OCI-LY3 (cell line): ENCODE measurements at regions not wholly inside any gene's neighbourhood (a gene's known extent, or its start where the extent isn't known, plus 50 kb on each side); places are given as distances from the start of the nearest gene placed in this dataset.

ENCODE experiments used
- H2AFZ ChIP-seq: fragments of 200-600, 300-600 bp; shearing (Covaris generic); 2 replicates; pipeline ENCODE4 v1.6.0; 2014; ENCODE audit warnings: antibody characterized with exemption, low read depth, low read length
- H3K27ac ChIP-seq: fragments of 200-600, 300-600 bp; sonication (generic); 2 replicates; pipeline ENCODE4 v1.5.1; 2014; ENCODE audit warnings: mild to moderate bottlenecking, low read length, moderate library complexity, mixed read lengths
- H3K27me3 ChIP-seq: fragments of 200-600, 300-600 bp; sonication (generic); 2 replicates; pipeline ENCODE4 v1.6.1; 2014; ENCODE audit warnings: low read depth, low read length, mixed read lengths
- H3K36me3 ChIP-seq: fragments of 200-600, 300-600 bp; sonication (generic); replicated peaks from 2 replicates; pipeline ENCODE3; 2014; ENCODE audit warnings: low read depth, low read length, mixed read lengths
- H3K4me1 ChIP-seq: fragments of 300-600, 200-600 bp; sonication (generic); 2 replicates; pipeline ENCODE4 v1.6.1; 2014; ENCODE audit warnings: low read length, mixed read lengths
- H3K4me2 ChIP-seq: fragments of 200-600, 300-600 bp; sonication (generic); 2 replicates; pipeline ENCODE4 v1.6.1; 2014; ENCODE audit warnings: low read length, mixed read lengths
- H3K4me3 ChIP-seq: fragments of 300-600, 200-600 bp; sonication (generic); 2 replicates; pipeline ENCODE4 v1.5.1; 2014; ENCODE audit warnings: antibody characterized with exemption, mild to moderate bottlenecking, low read length, moderate library complexity
- H3K79me2 ChIP-seq: fragments of 300-600, 200-600 bp; shearing (Covaris generic); 2 replicates; pipeline ENCODE4 v1.6.1; 2014; ENCODE audit warnings: mild to moderate bottlenecking, low read length, mixed read lengths
- H3K9ac ChIP-seq: fragments of 300-600, 200-600 bp; shearing (Covaris generic); 2 replicates; pipeline ENCODE4 v1.6.0; 2014; ENCODE audit warnings: mild to moderate bottlenecking, low read length, moderate library complexity
- H3K9me3 ChIP-seq: fragments of 200-600, 300-600 bp; shearing (Covaris generic); 2 replicates; pipeline ENCODE4 v1.6.1; 2014; ENCODE audit warnings: low read length, mixed read lengths; ENCODE audit not compliant: insufficient read depth
- H4K20me1 ChIP-seq: fragments of 200-600, 300-600 bp; sonication (generic); 2 replicates; pipeline ENCODE4 v1.6.1; 2016; ENCODE audit warnings: low read length, mixed read lengths; ENCODE audit not compliant: insufficient read depth
- EZH2phosphoT487 ChIP-seq: fragments of 200-600 bp; shearing (Covaris generic); IDR thresholded peaks from 2 replicates; pipeline ENCODE4 v1.6.1; 2018; ENCODE audit warnings: antibody characterized with exemption, mixed run types, low read depth
- TF ChIP-seq, protein P1 (sequence below): fragments of 200-600, 300-600 bp; sonication (generic); IDR thresholded peaks from 2 replicates; pipeline ENCODE4 v1.5.1; 2014; ENCODE audit warnings: antibody characterized with exemption, low read length, low read depth

- Histone ChIP-seq H3K27ac (no peak overlapping the region), H3K27me3 (no peaks in the 10 kb centered on the region), H4K20me1 (no peaks in the 10 kb centered on the region), H3K79me2 (no peaks in the 10 kb centered on the region), H3K9me3 (no peaks in the 10 kb centered on the region), H3K36me3 (no peaks in the 10 kb centered on the region), H2AFZ (no peak overlapping the region), H3K4me2 (no peak overlapping the region), H3K9ac (no peak overlapping the region), H3K4me3 (no peak overlapping the region), H3K4me1 (peaks cover 10% of the 10 kb centered on the region)
- TF ChIP-seq, protein P1, sequence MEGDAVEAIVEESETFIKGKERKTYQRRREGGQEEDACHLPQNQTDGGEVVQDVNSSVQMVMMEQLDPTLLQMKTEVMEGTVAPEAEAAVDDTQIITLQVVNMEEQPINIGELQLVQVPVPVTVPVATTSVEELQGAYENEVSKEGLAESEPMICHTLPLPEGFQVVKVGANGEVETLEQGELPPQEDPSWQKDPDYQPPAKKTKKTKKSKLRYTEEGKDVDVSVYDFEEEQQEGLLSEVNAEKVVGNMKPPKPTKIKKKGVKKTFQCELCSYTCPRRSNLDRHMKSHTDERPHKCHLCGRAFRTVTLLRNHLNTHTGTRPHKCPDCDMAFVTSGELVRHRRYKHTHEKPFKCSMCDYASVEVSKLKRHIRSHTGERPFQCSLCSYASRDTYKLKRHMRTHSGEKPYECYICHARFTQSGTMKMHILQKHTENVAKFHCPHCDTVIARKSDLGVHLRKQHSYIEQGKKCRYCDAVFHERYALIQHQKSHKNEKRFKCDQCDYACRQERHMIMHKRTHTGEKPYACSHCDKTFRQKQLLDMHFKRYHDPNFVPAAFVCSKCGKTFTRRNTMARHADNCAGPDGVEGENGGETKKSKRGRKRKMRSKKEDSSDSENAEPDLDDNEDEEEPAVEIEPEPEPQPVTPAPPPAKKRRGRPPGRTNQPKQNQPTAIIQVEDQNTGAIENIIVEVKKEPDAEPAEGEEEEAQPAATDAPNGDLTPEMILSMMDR, result no peak
- TF ChIP-seq EZH2phosphoT487, result no peak
These were observed 168.6 kb upstream of the FAR2 start for GRCh38 chr12:28980436-28980835.

- Histone ChIP-seq H3K27ac (no peak overlapping the region), H4K20me1 (no peaks in the 10 kb centered on the region), H3K36me3 (no peaks in the 10 kb centered on the region), H3K79me2 (no peaks in the 10 kb centered on the region), H3K9ac (no peak overlapping the region), H3K4me3 (no peak overlapping the region), H3K4me1 (peaks cover 8% of the 10 kb centered on the region), H3K4me2 (no peak overlapping the region), H3K27me3 (0 out of 2 replicates have a peak, but pooled peaks cover 3% of the 10 kb centered on the region), H3K9me3 (no peaks in the 10 kb centered on the region), H2AFZ (no peak overlapping the region)
- TF ChIP-seq EZH2phosphoT487, result no peak
- TF ChIP-seq, protein P1, result no peak
These were observed 161.3 kb upstream of the FAR2 start for GRCh38 chr12:28987538-28988324.

- peaks cover 14% of the 10 kb centered on the region for H3K4me1 ChIP-seq
- no peak for TF ChIP-seq EZH2phosphoT487
- TF ChIP-seq, protein P1, result no peak
- no peaks in the 10 kb centered on the region for H3K36me3 ChIP-seq
- H3K27me3 ChIP-seq, result 0 out of 2 replicates have a peak, but pooled peaks cover 3% of the 10 kb centered on the region
- no peak overlapping the region for H3K9ac ChIP-seq
- no peaks in the 10 kb centered on the region for H3K79me2 ChIP-seq
- no peak overlapping the region for H3K4me3 ChIP-seq
- no peaks in the 10 kb centered on the region for H3K9me3 ChIP-seq
- no peak overlapping the region for H3K27ac ChIP-seq
- no peak overlapping the region for H2AFZ ChIP-seq
- H3K4me2 ChIP-seq, result no peak overlapping the region
- H4K20me1 ChIP-seq, result no peaks in the 10 kb centered on the region
These were observed 160.8 kb upstream of the FAR2 start for GRCh38 chr12:28988325-28988704.

DNA sequence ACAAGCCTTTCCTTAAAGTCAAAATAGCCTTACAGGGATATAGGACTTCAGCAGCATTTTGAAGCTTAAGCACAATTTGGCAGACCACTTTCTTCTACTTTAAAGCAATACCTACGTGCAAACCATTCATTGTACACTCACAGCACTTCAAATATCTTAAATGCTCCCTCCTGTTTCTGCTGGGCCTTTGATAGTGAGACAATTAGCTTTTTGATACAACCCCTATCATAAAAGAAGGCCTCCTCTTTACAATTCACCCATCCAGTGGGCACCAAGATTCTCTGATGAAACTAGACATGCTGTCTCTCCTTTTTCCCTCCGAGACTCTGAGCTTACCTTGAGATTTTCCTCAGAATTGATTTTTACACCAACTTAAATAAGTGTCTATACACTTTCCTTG is 157.5 kb upstream of the FAR2 start:
- Histone ChIP-seq H3K4me2 (no peak overlapping the region), H3K9me3 (no peaks in the 10 kb centered on the region), H3K36me3 (no peaks in the 10 kb centered on the region), H2AFZ (no peak overlapping the region), H3K27ac (no peak overlapping the region), H3K9ac (no peak overlapping the region), H3K4me3 (no peak overlapping the region), H3K4me1 (peaks cover 18% of the 10 kb centered on the region), H3K27me3 (0 out of 2 replicates have a peak, but pooled peaks cover 3% of the 10 kb centered on the region), H4K20me1 (no peaks in the 10 kb centered on the region), H3K79me2 (no peaks in the 10 kb centered on the region)
- no peak for TF ChIP-seq EZH2phosphoT487
- TF ChIP-seq, protein P1, result no peak
